HG03095 (cell line): ENCODE measurements at regions not wholly inside any gene's neighbourhood (a gene's known extent, or its start where the extent isn't known, plus 50 kb on each side); places are given as distances from the start of the nearest gene placed in this dataset.

Experiments used
- ATAC-seq: cut with Tn5 transposase; IDR thresholded peaks from one replicate; pipeline ENCODE4 v1.9.1; 2021; ENCODE audit warnings: moderate library complexity; ENCODE audit not compliant: unreplicated experiment

DNA sequence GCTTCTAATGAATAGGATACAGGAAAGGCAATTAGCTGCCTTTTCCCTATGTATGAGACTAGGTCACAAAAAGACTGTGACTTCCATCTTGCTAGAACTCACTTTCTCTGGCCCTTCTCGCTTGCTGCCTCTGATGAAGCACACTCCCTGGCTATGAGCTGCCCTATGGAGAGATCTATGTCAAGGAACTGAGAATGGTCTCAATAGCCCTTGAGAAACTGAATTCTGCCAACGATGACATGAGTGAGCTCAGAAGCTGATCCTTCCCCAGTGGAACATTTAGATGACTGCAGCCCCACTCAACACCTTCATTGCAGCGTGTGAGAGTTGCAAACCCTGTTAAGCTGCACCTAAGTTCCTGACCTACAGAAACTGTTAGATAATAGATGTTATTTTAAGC is 309.8 kb downstream of the COG6 start:
- no peak for ATAC-seq

GRCh38 chr13:39967199-39967959 is 311.9 kb downstream of the COG6 start:
- ATAC-seq, result no peak

DNA sequence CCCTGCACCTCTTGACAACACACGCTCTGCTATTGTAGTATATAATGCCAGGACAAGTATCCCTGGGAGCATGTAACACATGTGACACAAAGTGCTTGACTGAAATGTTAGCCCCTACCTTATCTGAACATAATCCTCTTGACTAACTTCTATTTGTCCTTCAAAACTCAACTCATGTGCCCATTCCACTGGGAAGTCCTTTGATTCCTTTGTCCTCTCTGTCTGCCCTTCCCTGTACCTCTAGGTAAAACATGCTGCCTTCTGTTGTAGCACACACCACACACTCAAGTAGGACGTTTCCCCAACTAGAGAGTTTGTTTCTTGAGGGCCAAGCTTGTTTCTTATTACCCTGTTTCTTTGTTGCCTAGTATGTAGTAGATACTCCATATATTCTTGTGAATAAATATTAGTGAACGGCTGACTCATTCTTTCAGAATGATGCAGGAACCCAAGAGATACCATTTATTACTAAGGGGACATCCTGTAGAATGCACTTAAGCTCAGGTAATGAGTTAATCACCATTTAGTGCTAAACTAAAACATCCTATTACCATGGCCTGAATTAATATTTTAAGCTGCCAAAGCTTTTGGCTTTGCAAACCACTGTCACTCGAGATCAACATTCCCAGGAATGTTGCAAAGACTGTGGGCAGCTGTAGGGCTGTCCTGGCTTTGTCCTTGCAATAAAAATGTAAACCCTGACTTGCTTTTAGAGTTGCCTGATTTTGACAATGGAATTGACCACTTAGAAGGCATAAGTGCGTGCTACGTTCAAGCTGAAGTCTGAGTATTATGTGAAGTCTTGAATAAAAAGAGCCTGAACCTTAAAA is 313.4 kb downstream of the COG6 start:
- ATAC-seq, result no peak

- ATAC-seq, result no peak
These were observed 314.9 kb downstream of the COG6 start for GRCh38 chr13:39970177-39970846.

GRCh38 chr13:39971526-39971925 is 316.1 kb downstream of the COG6 start:
- ATAC-seq, result no peak

DNA sequence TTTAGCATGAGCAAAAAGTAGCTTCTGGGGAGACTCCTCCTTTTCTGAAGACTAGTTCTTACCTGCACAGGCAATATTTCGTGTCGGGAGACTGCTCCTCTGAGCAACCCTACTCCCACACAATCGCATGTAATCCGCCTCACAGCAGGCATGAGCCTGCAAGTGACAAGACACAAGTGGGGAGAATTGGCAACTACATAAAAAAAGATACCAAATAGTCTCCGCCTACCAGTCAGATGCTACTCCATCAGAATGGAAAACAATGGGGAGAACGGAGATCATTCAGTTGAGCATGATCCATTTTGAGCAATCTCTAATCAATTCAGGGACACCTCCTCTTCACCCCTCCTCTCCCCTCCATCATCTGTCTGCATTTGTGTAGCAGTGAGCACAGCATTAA is 321.0 kb downstream of the COG6 start:
- ATAC-seq, result no peak

- no peak for ATAC-seq
These were observed 325.6 kb downstream of the COG6 start for GRCh38 chr13:39981056-39981455.

DNA sequence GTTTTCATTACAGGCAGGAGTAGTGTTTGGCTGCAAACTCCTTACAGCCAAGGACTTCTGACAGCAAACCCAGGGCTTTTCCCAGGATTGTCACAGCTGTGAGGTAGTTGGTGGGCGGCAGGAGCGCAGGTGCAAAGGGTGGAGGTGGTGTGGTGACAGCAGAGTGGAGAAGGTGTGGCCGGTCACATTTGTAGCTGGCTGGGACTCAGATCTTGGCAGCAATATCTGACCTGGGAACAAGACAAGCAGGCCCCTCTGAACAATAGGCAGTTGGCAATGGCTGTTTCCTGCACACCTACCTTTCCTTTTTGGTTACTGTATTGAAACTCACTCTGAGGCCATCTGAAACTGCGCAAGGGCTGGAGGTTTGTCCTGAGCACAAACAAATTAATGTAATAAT is 327.3 kb downstream of the COG6 start:
- ATAC-seq, result no peak

GRCh38 chr13:39985071-39985470 is 329.6 kb downstream of the COG6 start:
- ATAC-seq, result no peak

- no peak for ATAC-seq
These were observed 332.9 kb downstream of the COG6 start for GRCh38 chr13:39988351-39988750.

DNA sequence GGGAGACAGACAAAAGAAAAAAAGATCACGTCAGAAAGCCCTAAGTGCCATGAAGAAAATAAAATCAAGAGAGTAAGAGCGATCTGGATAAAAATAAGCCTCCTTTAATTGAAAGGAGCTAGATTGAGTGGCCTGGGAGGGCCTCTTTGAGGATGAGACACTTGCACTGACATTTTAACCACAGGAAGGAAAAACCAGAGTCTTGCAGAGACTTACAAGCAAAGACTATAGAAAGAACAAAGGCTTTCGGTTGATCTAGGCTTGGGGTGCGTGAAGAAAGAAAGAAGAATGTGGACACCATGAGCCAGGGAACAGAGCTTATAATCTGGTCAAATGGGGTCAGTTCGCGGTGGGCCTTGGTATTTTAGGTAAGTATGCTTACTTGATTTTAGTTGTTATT is 342.7 kb downstream of the COG6 start:
- no peak for ATAC-seq

DNA sequence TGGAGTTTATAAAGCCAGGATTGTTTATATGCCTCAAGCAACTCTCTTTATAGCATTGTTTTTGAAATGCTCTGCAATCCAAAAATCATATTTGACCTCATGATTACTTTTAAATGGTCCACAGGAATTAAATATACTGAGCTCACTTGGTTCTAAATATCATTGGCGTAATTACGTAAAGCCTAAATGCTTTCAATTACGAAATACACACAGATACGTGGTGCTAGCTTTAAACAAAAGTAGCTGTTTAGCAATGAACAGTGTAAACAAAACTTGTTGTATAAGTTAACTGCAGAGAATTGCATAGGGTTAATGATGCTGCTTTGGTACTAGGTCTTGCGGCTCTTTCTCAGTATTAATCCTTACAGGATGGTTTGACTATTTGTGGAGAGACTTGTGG is 346.6 kb downstream of the COG6 start:
- no peak for ATAC-seq

DNA sequence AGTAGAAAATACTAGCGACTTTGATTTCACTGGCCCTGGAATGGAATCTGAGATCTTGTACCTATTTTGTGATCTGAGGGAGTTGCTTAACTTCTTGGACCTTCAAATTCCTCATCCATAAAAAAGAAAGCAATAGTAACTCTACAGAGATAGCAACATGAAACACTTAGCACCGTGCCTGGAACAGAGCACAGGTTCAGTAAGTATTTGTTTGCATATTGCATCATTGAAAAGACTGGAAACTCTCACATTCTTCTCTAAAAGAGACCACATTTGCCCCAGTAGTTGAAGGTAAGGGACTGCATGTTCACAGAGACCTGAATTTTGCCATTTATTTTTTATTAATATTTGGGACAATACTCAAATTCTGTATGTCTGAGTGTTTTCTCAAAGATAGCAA is 358.1 kb downstream of the COG6 start:
- ATAC-seq, result no peak

GRCh38 chr13:40016953-40017660 is 361.6 kb downstream of the COG6 start:
- ATAC-seq, result no peak

- ATAC-seq, result no peak
These were observed 362.3 kb downstream of the COG6 start for GRCh38 chr13:40017662-40018262.

GRCh38 chr13:40023595-40024203 is 368.2 kb downstream of the COG6 start:
- ATAC-seq, result no peak

GRCh38 chr13:40024204-40024966 is 368.9 kb downstream of the COG6 start:
- no peak for ATAC-seq

- no peak for ATAC-seq
These were observed 369.7 kb downstream of the COG6 start for GRCh38 chr13:40024967-40025714.

- peak; percentile 92 for ATAC-seq
These were observed 370.7 kb downstream of the COG6 start for GRCh38 chr13:40026174-40026585.
